GM18507 (cell line): ENCODE measurements at regions not wholly inside any gene's neighbourhood (a gene's known extent, or its start where the extent isn't known, plus 50 kb on each side); places are given as distances from the start of the nearest gene placed in this dataset.
"Not testable (repeated sequence)": the region's sequence is repeated elsewhere in the genome, so short reads cannot be mapped to it uniquely, and the experiment has no call there.

Experiments used
- DNase-seq: peaks from one replicate; pipeline ENCODE4 v3.0.0; 2011; ENCODE audit warnings: low read depth; ENCODE audit not compliant: insufficient read length; ENCODE audit errors: extremely low spot score
- FAIRE-seq: peaks from 2 replicates; lab custom pipeline; 2011; peaks lifted over from hg19 to GRCh38; lab: Jason Lieb, UNC

DNA sequence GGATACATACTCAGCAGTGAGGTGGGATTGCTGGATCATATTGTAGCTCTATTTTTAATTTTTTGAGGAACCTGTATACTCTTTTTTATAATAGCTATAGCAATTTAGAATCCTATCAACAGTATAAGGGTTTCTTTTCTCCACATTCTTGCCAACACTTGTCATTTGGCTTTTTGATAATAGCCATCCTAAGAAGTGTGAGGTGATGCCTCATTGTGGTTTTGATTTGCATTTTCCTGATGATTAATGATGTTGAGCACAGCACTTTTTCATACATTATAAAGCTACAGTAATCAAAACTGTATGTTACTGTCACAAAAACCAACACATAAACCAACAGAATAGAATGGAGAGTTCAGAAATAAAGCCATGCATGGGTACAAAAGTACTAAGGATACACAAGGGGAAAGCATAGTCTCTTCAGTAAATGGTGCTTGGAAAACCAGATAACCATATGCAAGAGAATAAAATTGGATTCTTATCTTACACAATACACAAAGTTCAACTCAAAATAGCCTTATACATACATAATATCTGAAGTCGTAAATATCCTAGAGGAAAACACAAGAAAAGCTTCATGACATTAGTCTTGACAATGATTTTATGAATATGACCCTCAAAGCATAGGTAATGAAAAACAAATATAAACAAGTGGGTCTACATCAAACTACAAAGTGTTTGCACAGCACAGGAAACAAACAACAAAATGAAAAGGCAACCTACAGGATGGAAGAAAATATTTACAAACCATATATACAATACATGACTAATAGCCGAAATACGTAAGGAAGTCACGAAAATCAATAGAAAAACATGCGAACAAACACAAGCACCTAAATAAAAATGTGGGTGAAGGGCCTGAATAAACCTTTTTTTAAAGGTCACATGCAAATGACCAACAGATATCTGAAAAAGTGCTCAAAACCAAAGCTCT lies 287.8 kb upstream of the DAB2 start:
- no peak for FAIRE-seq

GRCh38 chr5:39711821-39712220 lies 287.0 kb upstream of the DAB2 start:
- DNase-seq (no peak), FAIRE-seq (no peak)

More for the DNA sequence above, 287.8 kb upstream of the DAB2 start:
- no peak for DNase-seq

GRCh38 chr5:39709032-39709431 lies 284.3 kb upstream of the DAB2 start:
- FAIRE-seq: no peak
- DNase-seq: no peak

GRCh38 chr5:39702928-39703327 lies 278.1 kb upstream of the DAB2 start:
- FAIRE-seq (no peak), DNase-seq (no peak)

DNA sequence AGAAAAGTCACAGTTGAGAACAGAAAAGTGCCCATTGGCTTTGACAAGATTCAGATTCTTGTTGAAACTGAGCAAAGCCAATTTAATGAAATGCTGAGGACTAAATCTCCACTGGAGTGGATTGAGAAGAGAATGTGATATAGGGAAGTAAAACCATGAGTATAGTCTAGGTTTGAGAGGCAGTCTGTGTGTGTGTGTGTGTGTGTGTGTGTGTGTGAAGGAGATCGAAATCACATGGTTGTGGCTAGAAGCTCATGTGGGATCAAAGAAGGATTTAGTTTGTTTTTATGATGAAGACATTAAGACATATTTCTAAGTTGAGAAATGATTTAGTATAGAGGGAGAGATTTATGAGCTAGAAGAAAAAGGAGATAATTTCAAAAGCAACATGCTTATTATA lies 275.7 kb upstream of the DAB2 start:
- FAIRE-seq (no peak), DNase-seq (no peak)

- DNase-seq (no peak), FAIRE-seq (no peak)
Measured at GRCh38 chr5:39698838-39699560, 274.2 kb upstream of the DAB2 start.

GRCh38 chr5:39697881-39698280 lies 273.1 kb upstream of the DAB2 start:
- no peak for FAIRE-seq
- DNase-seq: no peak

GRCh38 chr5:39696672-39697398 lies 272.1 kb upstream of the DAB2 start:
- FAIRE-seq (no peak), DNase-seq (no peak)

- no peak for FAIRE-seq
- DNase-seq: no peak
Measured at GRCh38 chr5:39691993-39692392, 267.2 kb upstream of the DAB2 start.

GRCh38 chr5:39691136-39691535 lies 266.4 kb upstream of the DAB2 start:
- FAIRE-seq (no peak), DNase-seq (no peak)

DNA sequence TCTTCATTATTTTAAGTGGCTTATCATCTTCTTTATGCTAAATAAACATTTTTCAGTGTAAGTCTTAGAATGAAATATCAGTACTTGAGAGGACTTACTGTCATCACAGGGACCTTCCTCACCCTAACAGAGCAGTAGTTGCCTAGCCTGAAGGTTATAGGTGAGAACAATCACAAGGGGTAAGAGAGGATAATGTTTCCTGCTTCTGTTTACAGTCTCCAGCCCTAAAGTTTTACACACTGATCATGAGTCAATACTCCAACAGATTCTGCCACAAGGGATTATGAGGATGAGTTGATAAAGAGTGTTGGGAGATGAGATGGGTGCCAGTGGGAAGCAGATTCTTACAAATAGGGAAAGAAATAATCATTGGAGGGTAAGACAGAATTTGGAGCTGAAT lies 265.1 kb upstream of the DAB2 start:
- FAIRE-seq (no peak), DNase-seq (no peak)

DNA sequence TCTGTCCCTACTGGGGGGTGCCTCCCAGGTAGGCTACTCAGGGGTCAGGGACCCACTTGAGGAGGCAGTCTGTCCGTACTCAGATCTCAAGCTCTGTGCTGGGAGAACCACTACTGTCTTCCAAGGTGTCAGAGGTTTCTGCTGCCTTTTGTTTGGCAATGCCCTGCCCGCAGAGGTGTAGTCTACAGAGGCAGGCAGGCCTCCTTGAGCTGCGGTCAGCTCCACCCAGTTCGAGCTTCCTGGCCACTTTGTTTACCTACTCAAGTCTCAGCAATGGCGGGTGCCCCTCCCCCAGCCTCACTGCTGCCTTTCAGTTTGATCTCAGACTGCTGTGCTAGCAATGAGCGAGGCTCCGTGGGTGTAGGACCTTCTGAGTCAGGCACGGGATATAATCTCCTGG lies 263.1 kb upstream of the DAB2 start:
- DNase-seq, FAIRE-seq: not testable (repeated sequence)

GRCh38 chr5:39680213-39680612 lies 255.4 kb upstream of the DAB2 start:
- DNase-seq: no peak
- peak; percentile 45 for FAIRE-seq

- DNase-seq (no peak), FAIRE-seq (no peak)
Measured at GRCh38 chr5:39678534-39678933, 253.8 kb upstream of the DAB2 start.

DNA sequence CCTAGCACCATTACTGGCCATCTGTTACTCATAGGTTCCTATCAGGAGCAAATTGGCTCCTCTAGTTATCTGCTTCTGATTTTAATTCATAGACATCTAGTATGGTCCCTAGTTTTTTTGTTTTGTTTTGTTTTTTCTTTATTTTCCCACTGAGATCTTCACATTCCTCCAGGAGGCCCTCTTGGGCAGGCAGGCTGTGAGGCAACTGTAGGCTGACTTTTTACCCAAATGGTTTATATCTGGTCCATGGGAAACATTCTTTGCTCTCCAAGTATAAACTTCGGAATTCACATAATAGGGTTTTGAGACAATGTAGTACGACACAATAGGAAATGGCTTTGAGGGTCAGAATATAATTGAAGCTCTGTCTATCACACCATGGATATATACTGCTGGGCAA lies 250.9 kb upstream of the DAB2 start:
- FAIRE-seq: no peak
- DNase-seq: no peak

- FAIRE-seq (no peak), DNase-seq (no peak)
Measured at GRCh38 chr5:39674209-39675082, 249.7 kb upstream of the DAB2 start.

- no peak for DNase-seq
- FAIRE-seq: no peak
Measured at GRCh38 chr5:39671561-39671961, 246.8 kb upstream of the DAB2 start.

GRCh38 chr5:39670955-39671354 lies 246.2 kb upstream of the DAB2 start:
- no peak for DNase-seq
- no peak for FAIRE-seq

GRCh38 chr5:39670391-39670790 lies 245.6 kb upstream of the DAB2 start:
- FAIRE-seq: no peak

More at GRCh38 chr5:39670391-39670790, 245.6 kb upstream of the DAB2 start:
- no peak for DNase-seq
